ENCODE measurements at regions not wholly inside any gene's neighbourhood (a gene's known extent, or its start where the extent isn't known, plus 50 kb on each side); places are given as distances from the start of the nearest gene placed in this dataset.

- Histone ChIP-seq H3K4me2 (ENCODE audit: control insufficient read depth, extremely low read depth, insufficient read depth, low read depth, low read length) (no peak overlapping the region), H3K9me1 (ENCODE audit: control insufficient read depth, extremely low read depth, insufficient read depth, low read length) (no peaks in the 10 kb centered on the region), H3K27ac (ENCODE audit: control insufficient read depth, insufficient read depth, low read length) (no peak overlapping the region), H3K4me3 (ENCODE audit: control insufficient read depth in 2 of 3, extremely low read depth in 1 of 3, insufficient read depth in 2 of 3, low read depth in 1 of 3, low read length in 3 of 3) (no peak overlapping the region), H3K4me1 (ENCODE audit: control insufficient read depth, extremely low read depth, insufficient read depth, low read length) (no peaks in the 10 kb centered on the region), H3K79me2 (ENCODE audit: control insufficient read depth, insufficient read depth, low read length) (no peaks in the 10 kb centered on the region), H3K9ac (ENCODE audit: control insufficient read depth, extremely low read depth, insufficient read depth, low read length) (no peak overlapping the region), H3K27me3 (ENCODE audit: control insufficient read depth, extremely low read depth, insufficient read depth, low read length) (no peaks in the 10 kb centered on the region), H4K20me1 (ENCODE audit: control insufficient read depth, extremely low read depth, insufficient read depth, low read length) (no peaks in the 10 kb centered on the region), H2AFZ (ENCODE audit: control insufficient read depth, low read length) (no peak overlapping the region), H3K9me3 (ENCODE audit: control insufficient read depth, low read depth, low read length) (no peaks in the 10 kb centered on the region), H3K36me3 (ENCODE audit: control insufficient read depth in 2 of 2, extremely low read depth in 1 of 2, insufficient read depth in 2 of 2, low read length in 2 of 2) (no peaks in the 10 kb centered on the region)
- DNase-seq (ENCODE audit: low read depth, low spot score) (no peak), FAIRE-seq (no peak)
- dilution Hi-C loops (cut with MboI; ENCODE audit: extremely low pct_ligation_motif_present, low sequenced_read_pairs): no loop called here
- TF ChIP-seq EZH2 (IDR thresholded peaks at IDR 0.05; ENCODE audit: low read length) (no peak), CTCF (optimal IDR thresholded peaks at IDR 0.05 in 1 of 3, IDR thresholded peaks at IDR 0.05 in 1 of 3, conservative IDR thresholded peaks at IDR 0.05 in 1 of 3; ENCODE audit: extremely low read depth in 1 of 3, insufficient read depth in 2 of 3, low read length in 3 of 3) (no peak)
Measured at GRCh38 chr5:94024101-94024500, 282.7 kb upstream of the POU5F2 start.

- no peak overlapping the region for H3K4me3 ChIP-seq (ENCODE audit: control insufficient read depth in 2 of 3, extremely low read depth in 1 of 3, insufficient read depth in 2 of 3, low read depth in 1 of 3, low read length in 3 of 3)
- no peaks in the 10 kb centered on the region for H3K36me3 ChIP-seq (ENCODE audit: control insufficient read depth in 2 of 2, extremely low read depth in 1 of 2, insufficient read depth in 2 of 2, low read length in 2 of 2)
- no peak overlapping the region for H3K9ac ChIP-seq (ENCODE audit: control insufficient read depth, extremely low read depth, insufficient read depth, low read length)
- H3K4me1 ChIP-seq (ENCODE audit: control insufficient read depth, extremely low read depth, insufficient read depth, low read length): no peaks in the 10 kb centered on the region
- no peaks in the 10 kb centered on the region for H3K27me3 ChIP-seq (ENCODE audit: control insufficient read depth, extremely low read depth, insufficient read depth, low read length)
- no peaks in the 10 kb centered on the region for H3K9me3 ChIP-seq (ENCODE audit: control insufficient read depth, low read depth, low read length)
- no peaks in the 10 kb centered on the region for H3K9me1 ChIP-seq (ENCODE audit: control insufficient read depth, extremely low read depth, insufficient read depth, low read length)
- H2AFZ ChIP-seq (ENCODE audit: control insufficient read depth, low read length): no peak overlapping the region
- H4K20me1 ChIP-seq (ENCODE audit: control insufficient read depth, extremely low read depth, insufficient read depth, low read length): no peaks in the 10 kb centered on the region
- TF ChIP-seq EZH2 (IDR thresholded peaks at IDR 0.05; ENCODE audit: low read length) (no peak), CTCF (optimal IDR thresholded peaks at IDR 0.05 in 1 of 3, IDR thresholded peaks at IDR 0.05 in 1 of 3, conservative IDR thresholded peaks at IDR 0.05 in 1 of 3; ENCODE audit: extremely low read depth in 1 of 3, insufficient read depth in 2 of 3, low read length in 3 of 3) (no peak)
- dilution Hi-C loops (cut with MboI; ENCODE audit: extremely low pct_ligation_motif_present, low sequenced_read_pairs): no loop called here
- H3K4me2 ChIP-seq (ENCODE audit: control insufficient read depth, extremely low read depth, insufficient read depth, low read depth, low read length): no peak overlapping the region
- H3K79me2 ChIP-seq (ENCODE audit: control insufficient read depth, insufficient read depth, low read length): no peaks in the 10 kb centered on the region
- H3K27ac ChIP-seq (ENCODE audit: control insufficient read depth, insufficient read depth, low read length): no peak overlapping the region
- DNase-seq (ENCODE audit: low read depth, low spot score) (no peak), FAIRE-seq (peak; percentile 34)
Measured at GRCh38 chr5:94021246-94021645, 279.8 kb upstream of the POU5F2 start.

Data from keratinocyte (primary cell).